SJCRH30 (cell line): ENCODE measurements at regions not wholly inside any gene's neighbourhood (a gene's known extent, or its start where the extent isn't known, plus 50 kb on each side); places are given as distances from the start of the nearest gene placed in this dataset.

Experiments used
- DNase-seq, 2 experiments: peaks; one replicate each; pipeline ENCODE4 v3.0.0-alpha.2; 2015 to 2020
- H3K27ac ChIP-seq: fragments of 250-450 bp; sonication (Bioruptor Pico); 2 replicates; pipeline ENCODE4 v1.5.1; 2020; ENCODE audit warnings: mild to moderate bottlenecking, moderate library complexity
- H3K27me3 ChIP-seq: fragments of 250-450 bp; sonication (Bioruptor Pico); 2 replicates; pipeline ENCODE4 v1.5.1; 2020; ENCODE audit warnings: mild to moderate bottlenecking, moderate library complexity
- H3K36me3 ChIP-seq: fragments of 250-450 bp; sonication (Bioruptor Pico); 2 replicates; pipeline ENCODE4 v1.5.1; 2020; ENCODE audit warnings: mild to moderate bottlenecking, moderate library complexity
- H3K4me1 ChIP-seq: fragments of 250-450 bp; sonication (Bioruptor Pico); 2 replicates; pipeline ENCODE4 v1.5.1; 2020; ENCODE audit warnings: mild to moderate bottlenecking, moderate library complexity
- H3K4me3 ChIP-seq: fragments of 250-450 bp; sonication (Bioruptor Pico); 2 replicates; pipeline ENCODE4 v1.5.1; 2020; ENCODE audit warnings: mild to moderate bottlenecking, moderate library complexity
- H3K9me3 ChIP-seq: fragments of 250-450 bp; sonication (Bioruptor Pico); replicated peaks from 2 replicates; pipeline ENCODE4 v1.5.1; 2020; ENCODE audit warnings: mild to moderate bottlenecking, moderate library complexity

GRCh38 chr13:80249516-80250212 lies 91.3 kb downstream of the SPRY2 start:
- Histone ChIP-seq H3K4me3 (no peak overlapping the region), H3K27me3 (no peaks in the 10 kb centered on the region), H3K9me3 (0 out of 2 replicates have a peak, but pooled peaks cover 2% of the 10 kb centered on the region), H3K36me3 (no peaks in the 10 kb centered on the region), H3K4me1 (0 out of 2 replicates have a peak, but pooled peaks cover 2% of the 10 kb centered on the region), H3K27ac (no peak overlapping the region)
- DNase-seq, result no peak

DNA sequence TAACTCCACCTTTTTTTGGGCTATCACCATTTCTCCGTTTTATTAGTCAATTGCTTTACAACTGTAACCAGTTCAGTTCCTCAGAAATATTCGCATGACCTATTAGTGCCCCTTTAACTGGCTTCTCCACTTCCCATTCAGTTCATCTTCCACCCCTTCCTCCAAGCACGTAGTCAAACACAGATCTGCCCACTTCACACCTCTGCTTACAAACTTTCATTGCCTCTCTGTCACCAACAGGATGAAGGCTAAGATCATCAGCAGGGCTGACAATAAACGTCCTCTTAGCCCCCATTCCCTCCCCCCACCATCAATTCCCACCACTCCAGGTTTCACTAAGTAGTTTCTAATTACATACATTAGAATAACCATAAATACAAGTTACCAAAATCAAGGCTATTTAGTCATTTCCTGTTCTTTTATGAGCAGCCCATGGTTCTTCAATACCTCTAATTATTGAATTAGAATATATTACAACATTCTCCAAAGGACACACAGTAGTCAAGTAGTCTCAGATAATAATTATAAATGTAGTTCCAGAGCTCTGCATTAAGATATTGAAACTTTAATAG lies 95.7 kb downstream of the SPRY2 start:
- H3K36me3 ChIP-seq, result no peaks in the 10 kb centered on the region
- H3K27ac ChIP-seq, result no peak overlapping the region
- no peaks in the 10 kb centered on the region for H3K27me3 ChIP-seq
- H3K9me3 ChIP-seq, result 0 out of 2 replicates have a peak, but pooled peaks cover 2% of the 10 kb centered on the region
- H3K4me1 ChIP-seq, result no peaks in the 10 kb centered on the region
- DNase-seq, result no peak
- H3K4me3 ChIP-seq, result no peak overlapping the region

DNA sequence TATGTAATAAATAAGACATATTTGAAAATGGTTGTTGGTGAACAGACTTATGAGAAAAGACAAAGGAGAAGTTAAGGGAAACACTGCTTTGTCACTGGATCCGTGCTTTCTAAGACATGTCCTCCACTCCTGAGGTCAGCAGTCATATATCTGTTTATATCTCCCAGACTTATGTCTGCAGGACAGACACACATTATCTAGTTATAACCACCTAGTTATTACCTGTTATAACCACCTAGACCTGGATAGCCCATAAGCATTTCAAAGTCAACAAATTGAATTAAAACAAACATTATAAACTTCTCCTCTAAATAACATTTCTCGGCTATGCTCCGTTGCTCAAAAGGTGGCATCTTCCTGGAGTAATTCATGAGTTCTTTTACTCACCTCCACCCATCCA lies 96.4 kb downstream of the SPRY2 start:
- Histone ChIP-seq H3K36me3 (no peaks in the 10 kb centered on the region), H3K4me1 (peaks cover 5% of the 10 kb centered on the region; the same call in 1 of the 2 replicates), H3K9me3 (0 out of 2 replicates have a peak, but pooled peaks cover 2% of the 10 kb centered on the region), H3K27me3 (no peaks in the 10 kb centered on the region), H3K4me3 (no peak overlapping the region), H3K27ac (no peak overlapping the region)
- no peak for DNase-seq

DNA sequence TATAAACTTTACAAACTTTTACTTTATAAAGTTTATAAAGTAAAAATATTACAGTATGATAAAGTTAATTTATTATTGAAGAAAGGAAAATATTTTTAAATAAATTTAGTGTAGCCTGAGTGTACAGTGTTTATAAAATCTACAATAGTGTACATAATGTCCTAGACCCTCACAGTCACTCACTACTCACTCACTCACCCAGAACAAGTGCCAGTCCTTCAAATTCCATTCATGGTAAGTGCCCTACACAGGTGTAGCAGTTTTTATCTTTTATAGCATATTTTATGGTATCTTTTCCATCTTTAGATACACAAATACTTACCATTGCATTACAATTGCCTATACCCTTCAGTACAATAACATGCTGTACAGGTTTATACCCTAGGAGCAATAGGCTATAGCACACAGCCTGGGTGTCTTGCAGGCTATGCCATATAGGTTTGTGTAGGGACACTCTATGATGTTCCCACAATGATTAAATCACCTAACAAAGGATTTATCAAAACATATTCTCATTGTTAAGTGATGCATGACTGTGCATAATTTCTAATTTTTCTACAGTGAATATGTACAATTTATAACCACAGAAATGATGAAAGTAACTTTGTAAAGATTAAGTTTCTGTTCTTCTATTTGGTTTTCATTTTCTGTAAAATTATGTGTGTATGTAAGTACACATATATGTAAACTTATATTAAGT lies 98.0 kb downstream of the SPRY2 start:
- Histone ChIP-seq H3K36me3 (no peaks in the 10 kb centered on the region), H3K4me3 (no peak overlapping the region)

DNA sequence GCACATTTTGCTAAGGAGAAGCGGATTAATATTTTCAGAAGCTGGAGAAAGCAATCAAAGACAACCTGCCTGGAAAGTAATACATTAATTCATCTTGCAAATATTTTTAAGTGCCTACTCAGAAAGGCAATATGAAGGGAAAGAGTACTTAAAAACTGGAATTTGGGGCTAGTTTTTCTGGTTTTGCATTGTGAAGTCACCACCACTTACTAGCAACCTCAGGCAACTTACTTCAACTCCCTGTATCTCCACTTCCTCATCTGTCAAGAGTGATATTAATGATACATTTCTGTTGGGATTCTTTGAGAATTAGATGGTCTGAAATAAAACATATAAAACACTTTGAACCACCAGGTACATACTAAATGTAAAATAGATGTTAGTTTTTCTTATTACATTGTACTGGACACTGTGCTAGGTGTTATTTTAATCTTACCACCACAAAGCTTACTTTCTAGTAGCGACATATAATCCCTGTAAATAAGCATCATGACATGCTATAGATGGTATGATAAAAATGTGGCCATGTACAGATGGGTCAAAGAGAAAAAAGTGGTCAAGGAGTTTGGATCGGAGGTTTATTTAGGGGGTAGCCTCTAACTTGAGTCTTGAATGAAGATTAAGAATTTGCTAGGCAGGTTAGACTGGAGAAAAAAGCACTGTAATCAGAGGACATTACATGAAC lies 101.2 kb downstream of the SPRY2 start:
- Histone ChIP-seq H3K36me3 (no peaks in the 10 kb centered on the region), H3K27me3 (no peaks in the 10 kb centered on the region), H3K9me3 (no peaks in the 10 kb centered on the region), H3K4me3 (no peak overlapping the region), H3K4me1 (peaks cover 19% of the 10 kb centered on the region), H3K27ac (no peak overlapping the region)
- no peak for DNase-seq

More for the DNA sequence above, 98.0 kb downstream of the SPRY2 start:
- no peak overlapping the region for H3K27ac ChIP-seq
- H3K27me3 ChIP-seq, result no peaks in the 10 kb centered on the region
- DNase-seq, result no peak
- H3K9me3 ChIP-seq, result 0 out of 2 replicates have a peak, but pooled peaks cover 2% of the 10 kb centered on the region
- H3K4me1 ChIP-seq, result peaks cover 5% of the 10 kb centered on the region; the same call in 1 of the 2 replicates

DNA sequence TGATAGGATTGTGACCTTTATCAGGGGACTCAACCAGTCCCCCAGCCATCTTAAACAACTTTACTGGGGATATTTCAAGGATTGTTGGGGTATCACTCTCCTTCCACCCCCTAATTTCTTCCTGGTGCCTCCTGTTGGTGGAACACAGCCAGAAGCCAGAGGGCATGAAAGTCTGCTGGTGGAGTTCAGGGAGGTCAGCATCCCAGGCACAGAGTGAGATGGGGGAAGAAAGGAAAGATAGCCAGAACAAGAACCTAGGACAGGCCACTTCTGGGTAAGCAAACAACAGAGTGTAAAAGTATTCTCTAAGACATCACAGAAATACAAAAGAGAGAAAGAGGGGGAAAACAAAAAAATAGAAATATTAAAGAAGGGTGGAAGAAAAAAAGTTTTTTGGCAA lies 101.8 kb downstream of the SPRY2 start:
- Histone ChIP-seq H3K36me3 (no peaks in the 10 kb centered on the region), H3K9me3 (no peaks in the 10 kb centered on the region), H3K27ac (no peak overlapping the region), H3K4me3 (no peak overlapping the region), H3K27me3 (no peaks in the 10 kb centered on the region), H3K4me1 (peaks cover 22% of the 10 kb centered on the region)
- DNase-seq, result no peak

GRCh38 chr13:80237646-80238045 lies 103.3 kb downstream of the SPRY2 start:
- Histone ChIP-seq H3K27ac (no peak overlapping the region), H3K4me1 (peaks cover 22% of the 10 kb centered on the region), H3K4me3 (no peak overlapping the region), H3K36me3 (no peaks in the 10 kb centered on the region), H3K27me3 (no peaks in the 10 kb centered on the region), H3K9me3 (0 out of 2 replicates have a peak, but pooled peaks cover 2% of the 10 kb centered on the region)
- DNase-seq, result no peak

GRCh38 chr13:80235967-80236302 lies 105.0 kb downstream of the SPRY2 start:
- Histone ChIP-seq H3K36me3 (no peaks in the 10 kb centered on the region), H3K9me3 (0 out of 2 replicates have a peak, but pooled peaks cover 2% of the 10 kb centered on the region), H3K27ac (peak overlapping the region; percentile 89), H3K4me1 (peaks cover 22% of the 10 kb centered on the region), H3K27me3 (no peaks in the 10 kb centered on the region), H3K4me3 (no peak overlapping the region)
- DNase-seq, result no peak

DNA sequence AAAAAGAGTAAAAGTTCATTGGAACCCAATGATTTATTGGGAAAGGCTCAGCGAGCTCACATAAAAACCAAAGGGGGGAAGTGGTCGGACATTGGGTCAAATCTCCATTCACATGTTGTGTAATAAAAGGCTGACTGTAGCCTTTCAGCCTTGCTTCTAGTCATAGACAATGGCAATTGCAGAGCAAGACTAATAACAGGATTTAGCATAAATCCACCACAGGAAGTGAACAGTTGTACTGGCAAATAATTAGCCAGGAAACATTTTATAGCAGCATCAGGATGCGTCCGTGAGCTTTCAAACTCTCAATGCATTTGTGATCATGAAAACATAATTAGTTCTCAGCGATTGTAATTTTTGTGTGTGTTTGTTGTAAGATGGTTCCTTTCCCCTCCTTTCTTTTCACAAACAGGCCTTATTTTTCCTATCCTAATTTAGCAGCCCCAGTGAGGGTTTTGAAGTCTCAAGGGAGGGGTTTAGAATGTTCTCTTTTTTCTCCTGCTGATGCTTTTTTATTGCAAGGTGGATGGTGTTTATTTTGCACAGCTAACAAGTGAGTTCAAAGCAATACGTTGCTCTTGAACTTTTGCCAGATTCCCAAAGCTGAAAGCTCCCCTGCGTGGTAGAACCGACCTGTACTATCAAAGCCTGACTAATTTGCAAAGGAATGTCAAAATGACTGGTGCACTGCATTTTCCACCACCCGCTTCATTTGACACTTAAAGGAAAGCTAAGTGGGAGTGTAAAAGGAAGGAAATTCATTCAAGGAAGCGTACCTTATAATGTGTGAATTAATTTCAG lies 105.6 kb downstream of the SPRY2 start:
- Histone ChIP-seq H3K4me1 (peaks cover 22% of the 10 kb centered on the region), H3K4me3 (peak overlapping the region; percentile 43), H3K27ac (peak overlapping the region; percentile 89), H3K27me3 (no peaks in the 10 kb centered on the region), H3K9me3 (0 out of 2 replicates have a peak, but pooled peaks cover 2% of the 10 kb centered on the region), H3K36me3 (no peaks in the 10 kb centered on the region)
- peak; percentile 36 to 81 for DNase-seq

- Histone ChIP-seq H3K9me3 (no peaks in the 10 kb centered on the region), H3K4me3 (no peak overlapping the region), H3K27ac (no peak overlapping the region), H3K4me1 (no peaks in the 10 kb centered on the region), H3K36me3 (no peaks in the 10 kb centered on the region), H3K27me3 (no peaks in the 10 kb centered on the region)
- no peak for DNase-seq
These were observed 113.3 kb downstream of the SPRY2 start for GRCh38 chr13:80227645-80228044.

DNA sequence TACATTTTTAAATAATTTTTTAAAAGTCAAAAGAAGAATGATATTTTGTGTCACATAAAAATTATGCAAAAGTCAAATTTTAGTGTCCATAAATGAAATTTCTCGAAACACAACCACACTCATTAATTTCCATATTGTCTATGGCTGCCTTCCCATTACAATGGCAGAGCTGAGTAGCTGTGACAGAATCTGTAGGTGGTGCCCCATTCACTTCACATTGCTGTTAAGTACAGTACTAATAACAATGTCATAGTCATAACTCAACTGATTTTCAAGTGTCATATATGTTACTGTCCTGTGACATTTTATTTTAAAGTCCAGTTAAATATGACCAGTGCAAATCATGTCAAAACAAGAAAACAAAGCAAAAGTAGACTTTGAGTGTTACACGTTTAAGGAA lies 114.3 kb downstream of the SPRY2 start:
- Histone ChIP-seq H3K27me3 (no peaks in the 10 kb centered on the region), H3K36me3 (no peaks in the 10 kb centered on the region), H3K27ac (no peak overlapping the region), H3K9me3 (no peaks in the 10 kb centered on the region), H3K4me3 (no peak overlapping the region), H3K4me1 (no peaks in the 10 kb centered on the region)
- DNase-seq, result no peak

GRCh38 chr13:80224468-80224867 lies 116.5 kb downstream of the SPRY2 start:
- Histone ChIP-seq H3K27ac (no peak overlapping the region), H3K4me3 (no peak overlapping the region), H3K9me3 (no peaks in the 10 kb centered on the region), H3K36me3 (no peaks in the 10 kb centered on the region), H3K27me3 (no peaks in the 10 kb centered on the region), H3K4me1 (no peaks in the 10 kb centered on the region)
- no peak for DNase-seq

DNA sequence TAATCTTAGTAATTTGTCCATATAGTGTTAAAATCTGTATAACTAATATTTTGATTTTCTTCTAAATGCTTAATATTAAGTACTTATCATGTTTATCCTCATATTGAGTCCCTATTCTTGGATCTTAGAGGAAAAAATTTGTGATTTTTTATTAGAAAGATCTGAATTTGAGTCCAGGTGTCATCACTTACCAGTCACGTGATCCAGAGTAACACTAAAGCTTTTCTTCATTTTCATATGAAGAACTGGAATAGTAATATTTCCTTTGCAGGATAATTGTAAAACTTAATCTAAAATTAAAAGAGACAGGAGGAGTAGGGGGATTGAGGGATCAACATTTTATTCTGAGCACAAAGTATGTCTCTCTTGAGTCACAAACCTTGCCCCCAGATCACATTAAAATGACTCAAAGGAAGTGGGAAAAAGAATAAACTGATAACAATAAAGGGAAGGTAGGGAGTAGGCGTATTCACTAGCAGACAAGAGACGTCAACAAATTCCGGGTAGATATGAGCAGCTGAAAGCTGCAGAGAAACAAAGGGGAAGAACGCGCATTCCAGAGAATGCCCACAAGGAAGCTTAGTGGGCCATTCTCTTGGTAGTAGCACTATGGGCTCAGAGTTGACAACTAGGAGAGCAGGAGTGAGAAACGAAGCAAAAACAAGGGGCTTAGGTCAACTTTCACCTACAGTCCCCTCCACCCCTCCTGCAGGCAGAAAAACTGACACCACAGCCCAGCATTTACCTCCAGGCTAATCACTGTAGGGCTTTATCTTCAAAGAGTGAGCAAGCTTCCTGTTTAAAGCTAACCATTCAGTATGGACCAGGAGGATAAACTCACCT lies 123.1 kb downstream of the SPRY2 start:
- no peak overlapping the region for H3K4me3 ChIP-seq
- H3K27me3 ChIP-seq, result no peaks in the 10 kb centered on the region
- no peak for DNase-seq
- H3K27ac ChIP-seq, result no peak overlapping the region
- 0 out of 2 replicates have a peak, but pooled peaks cover 4% of the 10 kb centered on the region for H3K4me1 ChIP-seq
- no peaks in the 10 kb centered on the region for H3K9me3 ChIP-seq
- H3K36me3 ChIP-seq, result no peaks in the 10 kb centered on the region
